IPS-15b (cell line): ENCODE measurements at regions not wholly inside any gene's neighbourhood (a gene's known extent, or its start where the extent isn't known, plus 50 kb on each side); places are given as distances from the start of the nearest gene placed in this dataset.
"Not testable (repeated sequence)": the region's sequence is repeated elsewhere in the genome, so short reads cannot be mapped to it uniquely, and the experiment has no call there.

Experiments
- H3K27me3 ChIP-seq: one replicate; pipeline ENCODE4 v1.6.1; 2013; ENCODE audit warnings: low read length; ENCODE audit not compliant: control insufficient read depth, insufficient read depth
- H3K36me3 ChIP-seq: one replicate; pipeline ENCODE4 v1.6.1; 2013; ENCODE audit warnings: low read length; ENCODE audit not compliant: control insufficient read depth, insufficient read depth
- H3K4me1 ChIP-seq: one replicate; pipeline ENCODE4 v1.6.1; 2013; ENCODE audit warnings: mild to moderate bottlenecking, low read length; ENCODE audit not compliant: control insufficient read depth, insufficient read depth
- H3K4me3 ChIP-seq: one replicate; pipeline ENCODE4 v1.5.1; 2013; ENCODE audit warnings: low read depth, low read length
- H3K9ac ChIP-seq: one replicate; pipeline ENCODE4 v1.6.1; 2013; ENCODE audit warnings: low read depth, mild to moderate bottlenecking, low read length
- H3K9me3 ChIP-seq: one replicate; pipeline ENCODE4 v1.6.1; 2013; ENCODE audit warnings: mild to moderate bottlenecking, low read length; ENCODE audit not compliant: control insufficient read depth, insufficient read depth

GRCh38 chr5:6291961-6292360, 86.4 kb downstream of the MED10 start:
- no peak overlapping the region for H3K4me3 ChIP-seq
- H3K4me1 ChIP-seq = no peaks in the 10 kb centered on the region
- H3K9ac ChIP-seq = no peak overlapping the region
- H3K9me3 ChIP-seq = no peaks in the 10 kb centered on the region
- H3K27me3 ChIP-seq = no peaks in the 10 kb centered on the region
- H3K36me3 ChIP-seq = no peaks in the 10 kb centered on the region

DNA sequence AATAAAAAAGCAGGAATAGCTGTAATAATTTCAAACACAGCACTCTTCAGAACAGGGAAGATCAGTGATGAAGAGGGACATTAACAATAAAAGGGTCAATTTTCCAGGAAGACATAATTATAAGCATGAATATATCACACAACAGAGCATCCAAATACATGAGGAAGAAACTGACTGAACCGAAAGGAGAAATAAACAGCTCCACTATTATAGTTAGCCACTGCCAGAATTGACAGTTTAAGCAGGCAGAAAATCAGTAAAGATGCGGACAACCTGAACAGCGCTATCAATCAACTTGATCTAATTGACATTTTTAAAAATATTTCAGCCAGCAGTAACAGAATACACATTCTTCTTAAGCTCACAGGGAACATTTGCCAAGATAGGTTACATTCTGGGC, 89.1 kb downstream of the MED10 start:
- H3K4me3 ChIP-seq = no peak overlapping the region
- H3K4me1 ChIP-seq = no peaks in the 10 kb centered on the region
- no peak overlapping the region for H3K9ac ChIP-seq
- H3K27me3 ChIP-seq = no peaks in the 10 kb centered on the region
- no peaks in the 10 kb centered on the region for H3K9me3 ChIP-seq
- no peaks in the 10 kb centered on the region for H3K36me3 ChIP-seq

GRCh38 chr5:6287176-6287575, 91.2 kb downstream of the MED10 start:
- H3K36me3 ChIP-seq = no peaks in the 10 kb centered on the region
- H3K4me3 ChIP-seq = no peak overlapping the region
- no peaks in the 10 kb centered on the region for H3K4me1 ChIP-seq
- H3K9me3 ChIP-seq = no peaks in the 10 kb centered on the region
- H3K9ac ChIP-seq = no peak overlapping the region
- H3K27me3 ChIP-seq = no peaks in the 10 kb centered on the region

DNA sequence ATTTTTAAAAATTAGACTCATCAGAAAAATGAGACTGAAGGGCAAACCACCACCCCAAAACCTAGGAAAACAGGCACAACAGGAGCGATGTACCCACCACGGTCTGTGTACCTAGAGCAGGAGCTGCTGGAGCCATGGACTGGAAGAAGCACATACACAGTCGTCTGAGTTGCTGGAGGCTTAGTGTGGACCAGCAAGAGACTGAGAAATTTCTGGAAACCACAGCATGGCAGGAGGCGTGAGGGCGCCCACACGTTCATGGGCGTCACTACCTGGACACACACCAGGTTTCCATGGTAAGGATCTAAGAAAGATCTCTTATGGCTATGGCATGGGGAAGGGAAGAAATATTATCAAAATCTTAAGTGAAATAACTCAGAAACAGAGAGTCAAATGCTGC, 91.9 kb downstream of the MED10 start:
- no peaks in the 10 kb centered on the region for H3K9me3 ChIP-seq
- H3K9ac ChIP-seq = no peak overlapping the region
- no peak overlapping the region for H3K4me3 ChIP-seq
- no peaks in the 10 kb centered on the region for H3K4me1 ChIP-seq
- no peaks in the 10 kb centered on the region for H3K27me3 ChIP-seq
- no peaks in the 10 kb centered on the region for H3K36me3 ChIP-seq

GRCh38 chr5:6284491-6284890, 93.9 kb downstream of the MED10 start:
- H3K9me3 ChIP-seq, H3K4me1 ChIP-seq, H3K9ac ChIP-seq: not testable (repeated sequence)

DNA sequence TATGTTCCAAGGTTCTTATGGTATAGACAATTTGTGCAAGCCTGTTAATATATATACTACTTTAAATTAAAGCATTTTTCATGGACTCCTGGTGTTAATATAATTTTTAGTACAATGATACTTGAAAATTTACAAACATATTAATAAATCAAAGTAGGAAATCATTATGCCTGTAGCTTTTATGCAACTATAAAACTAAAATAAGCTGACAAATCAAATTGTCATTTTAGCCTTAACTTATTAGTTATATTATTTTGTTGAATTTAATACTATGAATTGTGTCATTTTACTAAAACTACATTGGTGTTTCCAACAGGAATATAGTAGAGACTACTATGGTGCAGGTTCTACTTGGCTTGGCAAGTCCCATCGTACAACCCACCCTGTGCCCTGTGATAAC, 96.0 kb downstream of the MED10 start:
- no peaks in the 10 kb centered on the region for H3K27me3 ChIP-seq
- H3K9me3 ChIP-seq = no peaks in the 10 kb centered on the region
- H3K4me3 ChIP-seq = no peak overlapping the region
- H3K36me3 ChIP-seq = no peaks in the 10 kb centered on the region
- no peaks in the 10 kb centered on the region for H3K4me1 ChIP-seq
- no peak overlapping the region for H3K9ac ChIP-seq

More at GRCh38 chr5:6284491-6284890, 93.9 kb downstream of the MED10 start:
- not testable (repeated sequence) for H3K36me3 ChIP-seq, H3K4me3 ChIP-seq, H3K27me3 ChIP-seq

DNA sequence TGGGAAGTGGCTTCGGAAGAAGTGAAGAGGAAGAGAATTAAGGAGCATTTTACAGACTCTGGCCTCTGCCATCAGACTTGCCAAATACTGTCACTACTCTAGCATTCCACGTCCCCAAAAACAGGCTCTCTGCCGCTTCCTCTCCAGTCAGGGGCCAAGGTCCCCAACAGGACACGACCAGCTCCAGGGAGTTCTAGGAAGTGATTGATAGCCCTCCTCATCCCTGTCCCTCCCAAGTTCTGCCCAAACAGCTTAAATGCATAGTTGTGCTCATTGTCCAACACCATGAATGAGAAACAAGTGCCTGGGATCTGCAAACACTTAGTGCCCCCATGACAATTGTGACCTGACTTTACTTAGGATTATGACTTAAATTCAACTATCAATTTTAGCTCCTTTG, 96.5 kb downstream of the MED10 start:
- Histone ChIP-seq H3K4me3 (no peak overlapping the region), H3K4me1 (no peaks in the 10 kb centered on the region), H3K9me3 (no peaks in the 10 kb centered on the region), H3K27me3 (no peaks in the 10 kb centered on the region), H3K36me3 (no peaks in the 10 kb centered on the region), H3K9ac (no peak overlapping the region)

GRCh38 chr5:6280425-6281100, 97.8 kb downstream of the MED10 start:
- Histone ChIP-seq H3K4me3 (no peak overlapping the region), H3K4me1 (no peaks in the 10 kb centered on the region), H3K27me3 (no peaks in the 10 kb centered on the region), H3K36me3 (no peaks in the 10 kb centered on the region), H3K9me3 (no peaks in the 10 kb centered on the region), H3K9ac (no peak overlapping the region)

- H3K4me3 ChIP-seq = no peak overlapping the region
- no peaks in the 10 kb centered on the region for H3K36me3 ChIP-seq
- H3K27me3 ChIP-seq = no peaks in the 10 kb centered on the region
- no peaks in the 10 kb centered on the region for H3K9me3 ChIP-seq
- H3K4me1 ChIP-seq = no peaks in the 10 kb centered on the region
- no peak overlapping the region for H3K9ac ChIP-seq
These were observed 98.7 kb downstream of the MED10 start for GRCh38 chr5:6279607-6280006.

- H3K4me3 ChIP-seq = no peak overlapping the region
- no peaks in the 10 kb centered on the region for H3K4me1 ChIP-seq
- H3K9ac ChIP-seq = no peak overlapping the region
- no peaks in the 10 kb centered on the region for H3K9me3 ChIP-seq
- no peaks in the 10 kb centered on the region for H3K36me3 ChIP-seq
- no peaks in the 10 kb centered on the region for H3K27me3 ChIP-seq
These were observed 103.4 kb downstream of the MED10 start for GRCh38 chr5:6274846-6275543.

- no peaks in the 10 kb centered on the region for H3K4me1 ChIP-seq
- H3K36me3 ChIP-seq = no peaks in the 10 kb centered on the region
- no peak overlapping the region for H3K4me3 ChIP-seq
- H3K9ac ChIP-seq = no peak overlapping the region
- no peaks in the 10 kb centered on the region for H3K27me3 ChIP-seq
- no peaks in the 10 kb centered on the region for H3K9me3 ChIP-seq
These were observed 104.6 kb downstream of the MED10 start for GRCh38 chr5:6273749-6274148.

DNA sequence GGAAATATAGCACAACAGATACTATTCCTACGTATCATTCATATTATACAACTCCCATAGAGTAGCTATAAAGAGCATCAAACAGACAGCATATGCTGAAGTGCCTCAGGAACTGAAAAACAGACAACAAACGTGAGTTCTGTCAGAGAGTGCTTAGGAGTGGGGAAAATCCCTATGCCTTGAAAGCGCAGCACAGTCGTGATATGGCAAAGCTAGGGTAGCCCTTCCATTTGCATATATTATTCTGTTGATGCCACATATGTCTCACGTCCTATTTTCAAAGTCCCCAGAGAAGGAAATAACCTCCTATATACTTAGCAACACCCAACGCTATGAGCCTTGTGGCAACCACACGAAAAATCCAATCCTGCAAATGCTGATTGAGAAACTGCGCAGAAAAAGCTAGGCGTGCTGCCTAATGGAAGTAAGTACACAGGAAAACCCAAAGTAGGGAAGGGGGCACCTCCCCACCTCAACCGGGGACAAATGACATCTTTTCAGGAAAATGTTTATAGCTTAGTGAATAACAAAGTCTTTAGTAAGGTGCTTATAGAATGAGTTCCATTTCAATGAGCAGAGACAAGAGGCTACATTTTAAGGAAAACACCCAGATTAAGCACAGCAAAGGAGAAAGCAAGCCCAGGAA, 105.1 kb downstream of the MED10 start:
- no peaks in the 10 kb centered on the region for H3K4me1 ChIP-seq
- H3K27me3 ChIP-seq = no peaks in the 10 kb centered on the region
- no peak overlapping the region for H3K4me3 ChIP-seq
- no peak overlapping the region for H3K9ac ChIP-seq
- no peaks in the 10 kb centered on the region for H3K36me3 ChIP-seq
- H3K9me3 ChIP-seq = no peaks in the 10 kb centered on the region
